B cell (primary cell): ENCODE measurements at regions not wholly inside any gene's neighbourhood (a gene's known extent, or its start where the extent isn't known, plus 50 kb on each side); places are given as distances from the start of the nearest gene placed in this dataset.

Experiments used
- ATAC-seq: fragments of 200-7000 bp; cut with Tn5 transposase; one replicate; pipeline ENCODE4 v1.10.0; 2021; ENCODE audit warnings: low read depth, mild to moderate bottlenecking, moderate number of reproducible peaks, moderate library complexity
- CTCF ChIA-PET: fragments of 350-600 bp; sonication (Branson Sonifier 250); formaldehyde crosslinking; loops from one replicate; lab custom pipeline; 2021; ENCODE audit warnings: antibody characterized with exemption, inconsistent platforms; lab: Charles Lee
- POLR2A ChIA-PET: fragments of 350-600 bp; sonication (Branson Sonifier 250); formaldehyde crosslinking; loops from one replicate; lab custom pipeline; 2021; ENCODE audit warnings: antibody characterized with exemption; lab: Charles Lee
- DNase-seq: peaks from one replicate; pipeline ENCODE4 v3.0.0; 2013
- H2AFZ ChIP-seq: 2 replicates; pipeline ENCODE4 v1.6.1; 2012; ENCODE audit warnings: mild to moderate bottlenecking, low read depth, low read length; ENCODE audit not compliant: insufficient read depth, poor library complexity, severe bottlenecking
- H3K27ac ChIP-seq, 2 donors: 1 replicate in 1 of 2; 2 replicates in 1 of 2; pipeline ENCODE4 v1.5.1; 2012 to 2013; ENCODE audit warnings: low read length in 2 of 2, mild to moderate bottlenecking in 2 of 2, moderate library complexity in 1 of 2
- H3K27me3 ChIP-seq, 4 experiments: fragments of 200-600 bp in 1 of 4; sonication (generic) in 1 of 4; replicated peaks in 1 of 4; 1 replicate in 2 of 4; 2 replicates in 2 of 4; pipeline versions ENCODE4 v1.6.1 to v1.7.0; 2013 to 2016; ENCODE audit warnings: low read length in 3 of 4, mild to moderate bottlenecking in 2 of 4, mixed read lengths in 1 of 4, moderate library complexity in 1 of 4; ENCODE audit not compliant: insufficient read depth in 4 of 4, control insufficient read depth in 3 of 4; ENCODE audit errors: control extremely low read depth in 1 of 4
- H3K36me3 ChIP-seq, 2 experiments: replicated peaks in 1 of 2; 1 replicate in 1 of 2; 2 replicates in 1 of 2; pipeline versions ENCODE4 v1.6.1 to v1.7.1; 2013; ENCODE audit warnings: low read length in 1 of 2; ENCODE audit not compliant: insufficient read depth in 2 of 2, control insufficient read depth in 1 of 2; ENCODE audit errors: control extremely low read depth in 1 of 2, extremely low read depth in 1 of 2
- H3K4me1 ChIP-seq, 2 donors: fragments of 200-600 bp in 1 of 2; sonication (generic) in 1 of 2; 1 replicate in 1 of 2; 2 replicates in 1 of 2; pipeline versions ENCODE4 v1.5.1 to v1.6.1; 2013 to 2017; ENCODE audit warnings: low read length in 2 of 2; ENCODE audit not compliant: control insufficient read depth in 2 of 2, insufficient read depth in 2 of 2
- H3K4me2 ChIP-seq: replicated peaks from 2 replicates; pipeline ENCODE3; 2012; ENCODE audit warnings: mild to moderate bottlenecking, low read depth, low read length; ENCODE audit not compliant: poor library complexity, severe bottlenecking
- H3K4me3 ChIP-seq, 5 experiments: fragments of 200-600 bp in 1 of 5; sonication (generic) in 1 of 5; 1 replicate in 3 of 5; 2 replicates in 2 of 5; pipeline versions ENCODE4 v1.5.1 to v1.7.0; 2011 to 2016; ENCODE audit warnings: low read length in 4 of 5, mild to moderate bottlenecking in 4 of 5, low read depth in 2 of 5, control low read depth in 1 of 5, moderate library complexity in 1 of 5; ENCODE audit not compliant: insufficient read depth in 1 of 5; ENCODE audit errors: control extremely low read depth in 1 of 5, extremely low read depth in 1 of 5
- H3K79me2 ChIP-seq: fragments of 200-600 bp; sonication (generic); one replicate; pipeline ENCODE4 v1.6.0; 2016; ENCODE audit warnings: low read length; ENCODE audit not compliant: control insufficient read depth, insufficient read depth
- H3K9ac ChIP-seq: fragments of 200-600 bp; sonication (generic); 2 replicates; pipeline ENCODE4 v1.6.1; 2017; ENCODE audit warnings: mild to moderate bottlenecking, low read length, moderate library complexity
- H3K9me3 ChIP-seq, 3 donors: one replicate each; pipeline versions ENCODE4 v1.6.1 to v1.7.1; 2013; ENCODE audit warnings: low read length in 2 of 3; ENCODE audit not compliant: control insufficient read depth in 2 of 3, insufficient read depth in 1 of 3; ENCODE audit errors: control extremely low read depth in 1 of 3
- H4K20me1 ChIP-seq: 2 replicates; pipeline ENCODE4 v1.6.0; 2012; ENCODE audit warnings: mild to moderate bottlenecking, low read length; ENCODE audit not compliant: insufficient read depth, control insufficient read depth, poor library complexity, severe bottlenecking
- H3K27ac Mint-ChIP-seq: one replicate; pipeline ENCODE4 v1.8.0; 2021; ENCODE audit warnings: mixed read lengths
- H3K27me3 Mint-ChIP-seq: one replicate; pipeline ENCODE4 v1.8.0; 2021; ENCODE audit warnings: mixed read lengths
- H3K4me1 Mint-ChIP-seq: one replicate; pipeline ENCODE4 v1.8.0; 2021; ENCODE audit warnings: mixed read lengths
- H3K4me3 Mint-ChIP-seq: one replicate; pipeline ENCODE4 v1.8.0; 2021; ENCODE audit warnings: mixed read lengths
- H3K9me3 Mint-ChIP-seq: one replicate; pipeline ENCODE4 v1.8.0; 2022; ENCODE audit warnings: mixed read lengths; ENCODE audit not compliant: insufficient read depth
- CTCF ChIP-seq: fragments of 200-600 bp; IDR thresholded peaks from one replicate; pipeline ENCODE4 v1.8.0; 2022; ENCODE audit warnings: antibody characterized with exemption, mild to moderate bottlenecking
- EZH2 ChIP-seq: IDR thresholded peaks from 2 replicates; pipeline ENCODE4 v1.6.1; 2012; ENCODE audit warnings: borderline replicate concordance, low read depth, mild to moderate bottlenecking, moderate library complexity, low read length; ENCODE audit not compliant: insufficient read depth, poor library complexity, severe bottlenecking
- WGBS: methylation state at CpG from one replicate; pipeline ENCODE4 v1.1.5; 2013; ENCODE audit warnings: missing lambda C conversion rate; ENCODE audit not compliant: insufficient coverage; 5-methylcytosine and 5-hydroxymethylcytosine counted together
- intact Hi-C: fragments of 100-400 bp; cut with micrococcal nuclease; formaldehyde crosslinking; loops from one replicate; pipeline ENCODE4 v1.10.0; 2022

DNA sequence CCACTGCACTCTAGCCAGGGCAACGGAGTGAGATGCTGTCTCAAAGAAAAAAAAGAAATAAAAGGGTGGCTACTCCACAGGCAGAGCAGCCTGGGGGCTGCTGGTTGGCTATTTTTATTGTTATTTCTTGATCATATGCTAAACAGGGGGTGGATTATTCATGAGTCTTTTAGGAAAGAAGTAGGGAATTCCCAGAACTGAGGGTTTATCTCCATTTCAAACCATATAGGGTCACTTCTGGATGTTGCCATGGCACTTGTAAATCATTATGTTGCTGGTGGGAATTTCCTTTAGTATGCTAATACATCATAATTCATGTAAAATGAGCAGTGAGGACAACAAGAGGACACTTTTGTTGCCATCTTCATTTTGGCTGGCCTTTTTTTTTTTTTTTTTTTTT, 52.1 kb upstream of the GHITM start:
- Mint-ChIP-seq H3K4me1 (no peaks in the 10 kb centered on the region), H3K27me3 (peaks cover 29% of the 10 kb centered on the region), H3K9me3 (peaks cover 6% of the 10 kb centered on the region), H3K27ac (no peak overlapping the region), H3K4me3 (no peak overlapping the region)
- H3K4me1 ChIP-seq: no peaks in the 10 kb centered on the region
- H3K36me3 ChIP-seq: no peaks in the 10 kb centered on the region
- no peaks in the 10 kb centered on the region for H3K27me3 ChIP-seq
- no peak overlapping the region for H3K4me2 ChIP-seq
- intact Hi-C loops: no loop called here
- H3K27ac ChIP-seq: no peak overlapping the region
- TF ChIP-seq EZH2 (no peak), CTCF (no peak)
- DNase-seq: no peak
- CTCF ChIA-PET: no interaction called here
- peaks cover 0 to 1% (median 0%) of the 10 kb centered on the region in 3 donors for H3K9me3 ChIP-seq
- POLR2A ChIA-PET: no interaction called here
- no peaks in the 10 kb centered on the region for H3K79me2 ChIP-seq
- 75% methylated on average over 1 of the region's 1 CpG for WGBS
- H3K9ac ChIP-seq: no peak overlapping the region
- ATAC-seq: no peak
- H4K20me1 ChIP-seq: no peaks in the 10 kb centered on the region
- no peak overlapping the region for H2AFZ ChIP-seq
- H3K4me3 ChIP-seq: no peak overlapping the region

DNA sequence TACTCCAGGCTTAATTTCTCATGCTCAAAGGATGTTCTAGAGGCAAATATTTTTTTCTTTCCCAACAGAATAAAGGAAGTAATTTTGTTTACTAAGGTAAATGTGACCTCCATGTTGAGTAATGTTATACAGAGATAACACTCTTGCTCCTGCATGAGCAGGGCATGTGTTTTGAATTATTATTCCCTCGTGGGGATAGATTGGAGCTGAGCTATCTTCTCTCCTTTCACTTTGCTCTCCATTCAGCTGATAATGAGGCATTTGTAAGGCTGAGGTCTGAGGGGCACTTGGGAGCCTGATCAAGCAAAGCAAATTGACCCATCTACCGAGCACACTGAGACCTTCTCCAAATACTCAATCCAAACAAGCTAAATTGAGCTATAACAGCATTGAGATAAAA, 50.7 kb upstream of the GHITM start:
- H3K4me1 ChIP-seq: no peaks in the 10 kb centered on the region
- H3K4me1 Mint-ChIP-seq: no peaks in the 10 kb centered on the region
- no peak overlapping the region for H3K9ac ChIP-seq
- ATAC-seq (no peak), DNase-seq (no peak)
- H3K9me3 ChIP-seq: peaks cover 0 to 1% (median 0%) of the 10 kb centered on the region in 3 donors
- no peak overlapping the region for H3K4me3 ChIP-seq
- H3K27ac Mint-ChIP-seq: no peak overlapping the region
- H3K27me3 ChIP-seq: no peaks in the 10 kb centered on the region
- H3K4me3 Mint-ChIP-seq: no peak overlapping the region
- no peak overlapping the region for H3K4me2 ChIP-seq
- peaks cover 19% of the 10 kb centered on the region for H3K27me3 Mint-ChIP-seq
- WGBS: no CpG with 5 or more reads among the region's 2 CpGs
- H3K79me2 ChIP-seq: no peaks in the 10 kb centered on the region
- H3K9me3 Mint-ChIP-seq: peaks cover 6% of the 10 kb centered on the region
- ChIA-PET POLR2A (no interaction called here), CTCF (no interaction called here)
- no peak overlapping the region for H2AFZ ChIP-seq
- intact Hi-C loops: no loop called here
- no peaks in the 10 kb centered on the region for H3K36me3 ChIP-seq
- no peak for TF ChIP-seq EZH2
- no peak for TF ChIP-seq CTCF
- no peak overlapping the region for H3K27ac ChIP-seq
- H4K20me1 ChIP-seq: no peaks in the 10 kb centered on the region
